H1 (cell line): ENCODE measurements at regions not wholly inside any gene's neighbourhood (a gene's known extent, or its start where the extent isn't known, plus 50 kb on each side); places are given as distances from the start of the nearest gene placed in this dataset.

Source experiments
- CHD1 ChIP-seq: IDR thresholded peaks from 2 replicates; pipeline ENCODE4 v1.6.1; 2012; ENCODE audit warnings: low read depth, low read length, improper control_type of control experiment
- GABPA ChIP-seq: IDR thresholded peaks from 2 replicates; pipeline ENCODE4 v1.6.1; 2011; ENCODE audit warnings: mild to moderate bottlenecking, low read length, moderate library complexity, borderline replicate concordance; ENCODE audit not compliant: insufficient read depth
- KDM5A ChIP-seq: fragments of 200-600 bp; IDR thresholded peaks from 2 replicates; pipeline ENCODE4 v1.7.1; 2012; ENCODE audit warnings: mild to moderate bottlenecking, low read length, inconsistent platforms, mixed read lengths
- MAFK ChIP-seq: IDR thresholded peaks from 2 replicates; pipeline ENCODE4 v1.6.1; 2012; ENCODE audit warnings: low read depth, mild to moderate bottlenecking, improper control_type of control experiment, low read length
- RAD21 ChIP-seq, 2 experiments: IDR thresholded peaks in 1 of 2; conservative IDR thresholded peaks in 1 of 2; 2 replicates each; pipeline ENCODE4 v1.6.1; 2011; ENCODE audit warnings: low read depth in 2 of 2, low read length in 2 of 2, improper control_type of control experiment in 1 of 2, inconsistent platforms in 1 of 2, mild to moderate bottlenecking in 1 of 2, moderate library complexity in 1 of 2
- SP2 ChIP-seq: IDR thresholded peaks from 2 replicates; pipeline ENCODE4 v1.6.1; 2012; ENCODE audit warnings: mild to moderate bottlenecking, low read length, inconsistent platforms
- SP4 ChIP-seq: IDR thresholded peaks from 2 replicates; pipeline ENCODE4 v1.6.1; 2012; ENCODE audit warnings: low read length, inconsistent platforms
- TF ChIP-seq, protein P1 (sequence below), 3 experiments: IDR thresholded peaks; 1 replicate in 2 of 3; 2 replicates in 1 of 3; pipeline versions ENCODE4 v1.5.1 to v1.6.1; 2011; ENCODE audit warnings: low read length in 3 of 3, mild to moderate bottlenecking in 3 of 3, inconsistent platforms in 2 of 3, low read depth in 1 of 3, moderate library complexity in 1 of 3; ENCODE audit not compliant: insufficient read depth in 1 of 3; ENCODE audit errors: control extremely low read depth in 1 of 3

DNA sequence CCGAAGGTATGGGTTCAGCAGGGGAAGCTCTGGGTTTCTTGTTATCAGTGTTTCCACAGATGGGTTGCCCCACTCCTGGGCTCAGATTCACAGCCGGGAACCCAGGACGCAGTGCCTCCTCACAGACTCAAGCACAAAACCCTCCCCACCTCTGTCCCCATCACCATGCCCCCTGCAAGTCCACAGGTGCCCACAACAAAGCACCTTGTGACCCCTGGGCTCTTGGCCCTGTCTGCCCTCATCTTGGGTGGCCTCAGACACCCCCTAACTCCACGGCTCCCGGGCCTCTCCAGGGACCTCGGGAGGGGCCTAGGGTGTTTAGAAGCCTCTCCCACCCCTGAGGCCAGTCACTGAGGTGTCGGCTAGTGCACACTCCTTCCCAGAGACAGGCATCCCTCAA, 231.7 kb downstream of the TUBA3C start:
- TF ChIP-seq GABPA (no peak), MAFK (no peak), SP2 (no peak), CHD1 (no peak), RAD21 (IDR thresholded peaks at IDR 0.05 in 1 of 2, conservative IDR thresholded peaks at IDR 0.05 in 1 of 2; ENCODE audit: low read depth in 2 of 2, low read length in 2 of 2) (no peak), SP4 (no peak), KDM5A (no peak)
- TF ChIP-seq, protein P1, sequence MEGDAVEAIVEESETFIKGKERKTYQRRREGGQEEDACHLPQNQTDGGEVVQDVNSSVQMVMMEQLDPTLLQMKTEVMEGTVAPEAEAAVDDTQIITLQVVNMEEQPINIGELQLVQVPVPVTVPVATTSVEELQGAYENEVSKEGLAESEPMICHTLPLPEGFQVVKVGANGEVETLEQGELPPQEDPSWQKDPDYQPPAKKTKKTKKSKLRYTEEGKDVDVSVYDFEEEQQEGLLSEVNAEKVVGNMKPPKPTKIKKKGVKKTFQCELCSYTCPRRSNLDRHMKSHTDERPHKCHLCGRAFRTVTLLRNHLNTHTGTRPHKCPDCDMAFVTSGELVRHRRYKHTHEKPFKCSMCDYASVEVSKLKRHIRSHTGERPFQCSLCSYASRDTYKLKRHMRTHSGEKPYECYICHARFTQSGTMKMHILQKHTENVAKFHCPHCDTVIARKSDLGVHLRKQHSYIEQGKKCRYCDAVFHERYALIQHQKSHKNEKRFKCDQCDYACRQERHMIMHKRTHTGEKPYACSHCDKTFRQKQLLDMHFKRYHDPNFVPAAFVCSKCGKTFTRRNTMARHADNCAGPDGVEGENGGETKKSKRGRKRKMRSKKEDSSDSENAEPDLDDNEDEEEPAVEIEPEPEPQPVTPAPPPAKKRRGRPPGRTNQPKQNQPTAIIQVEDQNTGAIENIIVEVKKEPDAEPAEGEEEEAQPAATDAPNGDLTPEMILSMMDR (IDR thresholded peaks at IDR 0.05; ENCODE audit: control extremely low read depth in 1 of 3, insufficient read depth in 1 of 3, low read depth in 1 of 3, low read length in 3 of 3), result no peak
